ENCODE measurements at regions not wholly inside any gene's neighbourhood (a gene's known extent, or its start where the extent isn't known, plus 50 kb on each side); places are given as distances from the start of the nearest gene placed in this dataset.
"Not testable (repeated sequence)": the region's sequence is repeated elsewhere in the genome, so short reads cannot be mapped to it uniquely, and the experiment has no call there.

- not testable (repeated sequence) for TF ChIP-seq CTCF, POLR2A (IDR thresholded peaks at IDR 0.05)
Measured at GRCh38 chr2:52470457-52470856, 1297.1 kb upstream of the CHAC2 start.

Measured in right lobe of liver (tissue), 4 donors.